ENCODE measurements at regions not wholly inside any gene's neighbourhood (a gene's known extent, or its start where the extent isn't known, plus 50 kb on each side); places are given as distances from the start of the nearest gene placed in this dataset.

- TF ChIP-seq CTCF (conservative IDR thresholded peaks at IDR 0.05 in 1 of 2, IDR thresholded peaks at IDR 0.05 in 1 of 2; ENCODE audit: extremely low read depth in 1 of 2, insufficient read depth in 1 of 2, low read depth in 1 of 2, low read length in 2 of 2) (no peak), EZH2 (IDR thresholded peaks at IDR 0.05; ENCODE audit: borderline replicate concordance, low read length) (no peak)
Observed at GRCh38 chr2:177024765-177025164, 187.8 kb upstream of the HNRNPA3 start.
